Natural killer cell (primary cell): ENCODE measurements at regions not wholly inside any gene's neighbourhood (a gene's known extent, or its start where the extent isn't known, plus 50 kb on each side); places are given as distances from the start of the nearest gene placed in this dataset.

Experiments used
- ATAC-seq, 3 donors: fragments of 150-1000 bp in 2 of 3; fragments of 200-7000 bp in 1 of 3; cut with Tn5 transposase; 1 replicate in 1 of 3; 2 replicates in 2 of 3; pipeline ENCODE4 v1.10.0; 2021; ENCODE audit warnings: mild to moderate bottlenecking in 2 of 3, moderate library complexity in 2 of 3
- DNase-seq, 2 donors: peaks; one replicate each; pipeline versions ENCODE4 v3.0.0 to v3.0.0-alpha.2; 2013 to 2021; ENCODE audit warnings: mixed read lengths in 1 of 2
- H3K27ac ChIP-seq: one replicate; pipeline ENCODE4 v1.5.1; 2013; ENCODE audit warnings: mild to moderate bottlenecking, low read length
- H3K27me3 ChIP-seq: one replicate; pipeline ENCODE4 v1.6.1; 2013; ENCODE audit warnings: low read length; ENCODE audit not compliant: control insufficient read depth, insufficient read depth
- H3K36me3 ChIP-seq: one replicate; pipeline ENCODE4 v1.6.1; 2013; ENCODE audit warnings: low read length; ENCODE audit not compliant: control insufficient read depth, insufficient read depth
- H3K4me1 ChIP-seq: one replicate; pipeline ENCODE4 v1.6.1; 2013; ENCODE audit warnings: low read length; ENCODE audit not compliant: control insufficient read depth, insufficient read depth
- H3K4me3 ChIP-seq: one replicate; pipeline ENCODE4 v1.5.1; 2013; ENCODE audit warnings: low read length
- H3K9me3 ChIP-seq: one replicate; pipeline ENCODE4 v1.6.1; 2013; ENCODE audit warnings: low read length; ENCODE audit not compliant: control insufficient read depth, insufficient read depth
- H3K27ac Mint-ChIP-seq, 2 donors: one replicate each; pipeline ENCODE4 v1.8.0; 2022; ENCODE audit warnings: mild to moderate bottlenecking in 2 of 2, mixed read lengths in 2 of 2, moderate library complexity in 1 of 2
- H3K27me3 Mint-ChIP-seq, 2 donors: one replicate each; pipeline ENCODE4 v1.8.0; 2022; ENCODE audit warnings: low read depth in 2 of 2, mixed read lengths in 2 of 2
- H3K36me3 Mint-ChIP-seq: one replicate; pipeline ENCODE4 v1.8.0; 2022; ENCODE audit warnings: mixed read lengths
- H3K4me1 Mint-ChIP-seq, 2 donors: one replicate each; pipeline ENCODE4 v1.8.0; 2022; ENCODE audit warnings: mixed read lengths in 2 of 2
- H3K4me3 Mint-ChIP-seq: one replicate; pipeline ENCODE4 v1.8.0; 2022; ENCODE audit warnings: mild to moderate bottlenecking, moderate library complexity, mixed read lengths
- H3K9me3 Mint-ChIP-seq, 2 donors: one replicate each; pipeline ENCODE4 v1.8.0; 2022; ENCODE audit warnings: mixed read lengths in 2 of 2
- WGBS: methylation state at CpG from one replicate; pipeline ENCODE4 v1.1.7; 2013; ENCODE audit warnings: missing lambda C conversion rate; ENCODE audit not compliant: insufficient coverage; 5-methylcytosine and 5-hydroxymethylcytosine counted together
- intact Hi-C: fragments of 100-400 bp; cut with micrococcal nuclease; formaldehyde crosslinking; loops from one replicate; pipeline ENCODE4 v1.14.2; 2022
- TF ChIP-seq, protein P1 (sequence below): fragments of 200-600 bp; IDR thresholded peaks from one replicate; pipeline ENCODE4 v1.8.0; 2022; ENCODE audit warnings: antibody characterized with exemption

DNA sequence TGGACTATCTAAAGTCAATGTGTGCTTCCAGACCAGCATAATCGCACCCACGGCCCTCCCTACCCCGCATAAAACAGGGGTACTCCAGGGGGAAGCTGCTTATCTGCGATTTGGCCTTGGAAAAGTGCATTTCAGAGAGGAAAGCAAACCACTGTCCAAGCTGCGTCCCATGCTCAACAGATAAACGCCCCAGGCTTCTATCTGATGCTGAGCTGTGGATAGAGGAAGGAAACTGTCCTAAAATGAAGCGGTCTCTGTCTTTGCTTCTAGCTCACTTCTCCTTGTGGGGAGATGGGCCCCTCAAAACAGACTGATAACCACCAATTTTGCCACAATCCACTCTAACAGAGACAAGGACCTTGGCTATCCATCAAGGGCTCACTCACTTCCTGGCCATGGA, 160.5 kb upstream of the TNRC6C start:
- 64% methylated on average over 7 of the region's 7 CpGs for WGBS
- Mint-ChIP-seq H3K4me1 (peaks cover 10 to 24% of the 10 kb centered on the region in 2 donors), H3K9me3 (no peaks in the 10 kb centered on the region), H3K4me3 (no peak overlapping the region), H3K27me3 (peaks cover 24 to 26% of the 10 kb centered on the region in 2 donors), H3K36me3 (no peaks in the 10 kb centered on the region), H3K27ac (no peak overlapping the region)
- no peaks in the 10 kb centered on the region for H3K36me3 ChIP-seq
- intact Hi-C loops = no loop called here
- no peak overlapping the region for H3K27ac ChIP-seq
- DNase-seq = no peak
- no peaks in the 10 kb centered on the region for H3K9me3 ChIP-seq
- no peak for ATAC-seq
- H3K4me1 ChIP-seq = peaks cover 15% of the 10 kb centered on the region
- no peak overlapping the region for H3K4me3 ChIP-seq
- TF ChIP-seq, protein P1, sequence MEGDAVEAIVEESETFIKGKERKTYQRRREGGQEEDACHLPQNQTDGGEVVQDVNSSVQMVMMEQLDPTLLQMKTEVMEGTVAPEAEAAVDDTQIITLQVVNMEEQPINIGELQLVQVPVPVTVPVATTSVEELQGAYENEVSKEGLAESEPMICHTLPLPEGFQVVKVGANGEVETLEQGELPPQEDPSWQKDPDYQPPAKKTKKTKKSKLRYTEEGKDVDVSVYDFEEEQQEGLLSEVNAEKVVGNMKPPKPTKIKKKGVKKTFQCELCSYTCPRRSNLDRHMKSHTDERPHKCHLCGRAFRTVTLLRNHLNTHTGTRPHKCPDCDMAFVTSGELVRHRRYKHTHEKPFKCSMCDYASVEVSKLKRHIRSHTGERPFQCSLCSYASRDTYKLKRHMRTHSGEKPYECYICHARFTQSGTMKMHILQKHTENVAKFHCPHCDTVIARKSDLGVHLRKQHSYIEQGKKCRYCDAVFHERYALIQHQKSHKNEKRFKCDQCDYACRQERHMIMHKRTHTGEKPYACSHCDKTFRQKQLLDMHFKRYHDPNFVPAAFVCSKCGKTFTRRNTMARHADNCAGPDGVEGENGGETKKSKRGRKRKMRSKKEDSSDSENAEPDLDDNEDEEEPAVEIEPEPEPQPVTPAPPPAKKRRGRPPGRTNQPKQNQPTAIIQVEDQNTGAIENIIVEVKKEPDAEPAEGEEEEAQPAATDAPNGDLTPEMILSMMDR = no peak
- no peaks in the 10 kb centered on the region for H3K27me3 ChIP-seq

DNA sequence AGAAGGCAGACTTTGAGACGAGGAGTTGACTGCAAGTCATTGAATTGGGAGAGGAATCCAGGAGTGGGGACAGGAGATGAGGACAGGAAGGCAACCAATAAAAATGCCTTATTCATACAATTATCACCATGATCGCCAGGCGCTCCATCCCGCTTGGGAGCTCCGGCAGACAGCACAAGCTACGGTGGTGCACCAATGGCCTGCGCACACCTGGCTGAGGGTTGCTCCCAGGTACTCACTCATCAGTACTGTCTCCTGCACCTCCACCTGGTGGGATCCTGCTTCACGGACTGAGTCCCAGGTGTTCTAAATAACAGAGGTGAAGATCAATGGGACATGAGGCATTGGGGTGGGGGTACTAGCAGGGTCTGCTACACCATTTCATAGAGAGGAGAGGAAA, 160.0 kb upstream of the TNRC6C start:
- no peak overlapping the region for H3K4me3 ChIP-seq
- Mint-ChIP-seq H3K27me3 (peaks cover 24 to 27% of the 10 kb centered on the region in 2 donors), H3K4me3 (no peak overlapping the region), H3K4me1 (peaks cover 10 to 26% of the 10 kb centered on the region in 2 donors), H3K27ac (no peak overlapping the region), H3K9me3 (no peaks in the 10 kb centered on the region), H3K36me3 (no peaks in the 10 kb centered on the region)
- H3K27me3 ChIP-seq = no peaks in the 10 kb centered on the region
- no peaks in the 10 kb centered on the region for H3K9me3 ChIP-seq
- 97% methylated on average over 8 of the region's 8 CpGs for WGBS
- H3K27ac ChIP-seq = no peak overlapping the region
- DNase-seq = no peak
- peaks cover 15% of the 10 kb centered on the region for H3K4me1 ChIP-seq
- ATAC-seq = no peak
- H3K36me3 ChIP-seq = no peaks in the 10 kb centered on the region
- intact Hi-C loops = no loop called here
- TF ChIP-seq, protein P1 = no peak

DNA sequence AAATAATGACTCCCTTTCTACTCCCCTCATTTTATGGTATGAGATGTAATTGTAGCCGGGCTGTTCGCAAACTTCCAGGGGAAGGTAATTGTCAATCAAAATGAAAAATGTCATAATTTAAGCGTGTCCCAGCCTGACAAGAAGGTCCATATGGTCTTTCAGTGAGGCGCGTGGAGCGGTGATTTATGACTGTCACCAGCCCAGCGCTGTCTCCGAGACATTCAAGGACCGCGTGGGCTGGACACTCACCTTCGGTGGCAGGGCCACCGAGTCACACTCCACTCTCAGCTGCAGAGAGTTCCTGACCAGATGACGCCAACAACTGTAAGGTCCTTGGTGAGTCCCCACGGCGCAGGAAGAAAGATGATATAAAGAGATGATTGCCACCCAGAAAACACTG, 157.7 kb upstream of the TNRC6C start:
- TF ChIP-seq, protein P1 = no peak
- ATAC-seq (no peak), DNase-seq (no peak)
- Mint-ChIP-seq H3K4me1 (peaks cover 0 to 23% of the 10 kb centered on the region in 2 donors), H3K36me3 (no peaks in the 10 kb centered on the region), H3K4me3 (no peak overlapping the region), H3K27me3 (peaks cover 27 to 33% of the 10 kb centered on the region in 2 donors), H3K9me3 (no peaks in the 10 kb centered on the region), H3K27ac (no peak overlapping the region)
- WGBS = 89% methylated on average over 15 of the region's 15 CpGs
- no peaks in the 10 kb centered on the region for H3K27me3 ChIP-seq
- H3K4me1 ChIP-seq = no peaks in the 10 kb centered on the region
- H3K9me3 ChIP-seq = no peaks in the 10 kb centered on the region
- no peak overlapping the region for H3K27ac ChIP-seq
- intact Hi-C loops = no loop called here
- no peak overlapping the region for H3K4me3 ChIP-seq
- no peaks in the 10 kb centered on the region for H3K36me3 ChIP-seq

DNA sequence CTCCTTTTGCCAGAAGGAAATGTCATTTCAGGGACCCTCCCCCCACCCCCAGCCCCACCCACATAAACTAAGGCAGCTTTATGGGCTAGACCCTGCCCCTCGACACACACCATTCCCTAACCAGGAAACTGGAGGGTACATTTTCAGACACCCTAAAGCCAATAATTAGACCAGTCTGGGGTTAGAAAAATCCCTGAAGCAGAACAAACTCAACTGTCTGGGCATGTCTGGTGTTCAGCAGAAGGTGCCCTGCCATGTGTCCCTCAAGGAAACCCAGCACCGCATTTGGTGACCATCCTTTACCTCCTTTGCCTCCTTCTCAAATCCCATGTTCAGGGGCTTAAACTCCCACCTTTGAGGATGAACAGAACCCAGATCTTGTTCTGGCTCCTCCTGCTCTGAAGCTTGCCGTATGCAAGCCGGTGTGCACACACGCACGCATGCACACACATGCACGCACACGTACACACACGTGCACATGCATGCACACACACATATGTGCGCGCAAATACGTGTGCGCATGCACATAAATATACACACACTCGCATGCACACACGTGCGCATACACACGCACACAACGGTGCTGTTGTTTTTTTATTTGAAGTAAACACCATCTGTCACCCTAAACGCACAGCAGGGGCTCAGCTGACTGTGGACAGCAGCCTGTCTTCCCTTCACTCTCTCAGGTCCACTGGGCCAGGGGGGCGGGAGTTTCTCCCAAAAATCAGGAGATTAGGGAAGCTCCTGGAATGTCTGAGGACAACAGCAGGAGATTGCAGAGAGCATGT, 156.8 kb upstream of the TNRC6C start:
- DNase-seq = no peak
- Histone ChIP-seq H3K27ac (no peak overlapping the region), H3K36me3 (no peaks in the 10 kb centered on the region), H3K4me3 (no peak overlapping the region), H3K9me3 (no peaks in the 10 kb centered on the region), H3K4me1 (no peaks in the 10 kb centered on the region), H3K27me3 (no peaks in the 10 kb centered on the region)
- H3K27me3 Mint-ChIP-seq = peaks cover 27 to 33% of the 10 kb centered on the region in 2 donors
- H3K4me3 Mint-ChIP-seq = no peak overlapping the region
- H3K9me3 Mint-ChIP-seq = no peaks in the 10 kb centered on the region
- H3K27ac Mint-ChIP-seq = no peak overlapping the region
- ATAC-seq = no peak
- TF ChIP-seq, protein P1 = no peak
- H3K4me1 Mint-ChIP-seq = peaks cover 0 to 23% of the 10 kb centered on the region in 2 donors
- WGBS = 92% methylated on average over 20 of the region's 20 CpGs
- H3K36me3 Mint-ChIP-seq = no peaks in the 10 kb centered on the region
- intact Hi-C loops = no loop called here
